ENCODE measurements at regions not wholly inside any gene's neighbourhood (a gene's known extent, or its start where the extent isn't known, plus 50 kb on each side); places are given as distances from the start of the nearest gene placed in this dataset.

GRCh38 chr13:29902632-29903305 is 52.4 kb upstream of the UBL3 start:
- no peak for DNase-seq

GRCh38 chr13:29901710-29902631 is 51.6 kb upstream of the UBL3 start:
- peak; percentile 94 for DNase-seq

All from tongue (tissue), 1 donor.